K562 (cell line): ENCODE measurements at regions not wholly inside any gene's neighbourhood (a gene's known extent, or its start where the extent isn't known, plus 50 kb on each side); places are given as distances from the start of the nearest gene placed in this dataset.

ENCODE experiments used
- CTCF ChIP-seq, 3 experiments: IDR thresholded peaks in 2 of 3; conservative IDR thresholded peaks in 1 of 3; 2 replicates each; pipeline ENCODE4 v1.5.1; 2011 to 2012; ENCODE audit warnings: low read length in 3 of 3, mild to moderate bottlenecking in 3 of 3, control low read depth in 2 of 3, improper control_type of control experiment in 1 of 3, inconsistent platforms in 1 of 3, low read depth in 1 of 3, mixed read lengths in 1 of 3, moderate library complexity in 1 of 3; ENCODE audit not compliant: insufficient read depth in 2 of 3
- HMGXB4 ChIP-seq: sonication (generic); formaldehyde crosslinking; IDR thresholded peaks from 2 replicates; pipeline ENCODE4 v1.8.1; 2023; ENCODE audit warnings: mild to moderate bottlenecking, missing genetic modification reagents
- JUN ChIP-seq, 2 experiments: sonication (generic) in 1 of 2; formaldehyde crosslinking in 1 of 2; IDR thresholded peaks; 2 replicates each; pipeline versions ENCODE4 v1.6.1 to v1.8.0; 2012 to 2022; ENCODE audit warnings: borderline replicate concordance in 2 of 2, mild to moderate bottlenecking in 2 of 2, improper control_type of control experiment in 1 of 2, low read depth in 1 of 2, low read length in 1 of 2, missing genetic modification reagents in 1 of 2
- MCM5 ChIP-seq: fragments of 450-650 bp; IDR thresholded peaks from 2 replicates; pipeline ENCODE4 v1.6.1; 2016; ENCODE audit warnings: low read depth
- MNT ChIP-seq, 2 experiments: fragments of 450-650 bp; conservative IDR thresholded peaks; 2 replicates each; pipeline ENCODE4 v1.6.1; 2017; ENCODE audit warnings: mild to moderate bottlenecking in 2 of 2, moderate library complexity in 2 of 2
- POLR3A ChIP-seq: IDR thresholded peaks from 2 replicates; pipeline ENCODE4 v1.6.1; 2011; ENCODE audit warnings: borderline replicate concordance, mild to moderate bottlenecking, moderate library complexity; ENCODE audit not compliant: insufficient read length, insufficient read depth; ENCODE audit errors: extremely low read depth
- RNF219 ChIP-seq: fragments of 250-450 bp; sonication (Bioruptor Pico); IDR thresholded peaks from 2 replicates; pipeline ENCODE4 v1.5.0; 2022; ENCODE audit warnings: mild to moderate bottlenecking
- SIN3A ChIP-seq, 2 experiments: fragments of 150-350 bp in 1 of 2; IDR thresholded peaks; 2 replicates each; pipeline ENCODE4 v1.6.1; 2011 to 2016; ENCODE audit warnings: borderline replicate concordance in 2 of 2, low read depth in 2 of 2, low read length in 2 of 2, mild to moderate bottlenecking in 2 of 2, moderate library complexity in 2 of 2; ENCODE audit not compliant: control insufficient read depth in 1 of 2
- SREBF1 ChIP-seq: fragments of 150-350 bp; IDR thresholded peaks from 2 replicates; pipeline ENCODE4 v1.6.1; 2014; ENCODE audit warnings: antibody characterized with exemption, low read depth, low read length, borderline replicate concordance
- ZBTB1 ChIP-seq: sonication (generic); formaldehyde crosslinking; IDR thresholded peaks from 2 replicates; pipeline ENCODE4 v1.8.1; 2023; ENCODE audit warnings: missing genetic modification reagents, low read depth, mild to moderate bottlenecking, borderline replicate concordance
- ZBTB2 ChIP-seq: fragments of 450-650 bp; IDR thresholded peaks from 2 replicates; pipeline ENCODE4 v1.6.1; 2016; ENCODE audit warnings: antibody characterized with exemption
- ZNF217 ChIP-seq: sonication (generic); formaldehyde crosslinking; IDR thresholded peaks from 2 replicates; pipeline ENCODE4 v1.8.0; 2022; ENCODE audit warnings: mild to moderate bottlenecking, missing genetic modification reagents
- ZNF224 ChIP-seq: sonication (generic); formaldehyde crosslinking; IDR thresholded peaks from 2 replicates; pipeline ENCODE4 v1.8.0; 2022; ENCODE audit warnings: mild to moderate bottlenecking, missing genetic modification reagents
- ZNF407 ChIP-seq: fragments of 450-650 bp; IDR thresholded peaks from 2 replicates; pipeline ENCODE4 v1.6.1; 2016; ENCODE audit warnings: low read depth

- TF ChIP-seq MCM5 (no peak), JUN (IDR thresholded peaks at IDR 0.05; ENCODE audit: borderline replicate concordance, low read depth, low read length) (no peak), JUN (CRISPR knock-in tag; IDR thresholded peaks at IDR 0.05; ENCODE audit: borderline replicate concordance) (no peak), ZBTB2 (no peak), MNT (conservative IDR thresholded peaks at IDR 0.05) (no peak), ZNF407 (no peak), POLR3A (no peak), ZNF217 (CRISPR knock-in tag) (no peak), CTCF (IDR thresholded peaks at IDR 0.05 in 2 of 3, conservative IDR thresholded peaks at IDR 0.05 in 1 of 3; ENCODE audit: insufficient read depth in 2 of 3, low read depth in 1 of 3, low read length in 3 of 3) (no peak), ZBTB1 (no peak), ZNF224 (no peak), SREBF1 (no peak), SIN3A (IDR thresholded peaks at IDR 0.05; ENCODE audit: borderline replicate concordance in 2 of 2, control insufficient read depth in 1 of 2, low read depth in 2 of 2, low read length in 2 of 2) (no peak), RNF219 (CRISPR knock-in tag) (no peak), HMGXB4 (no peak)
Observed at GRCh38 chr1:29808141-29808995, 572.0 kb downstream of the PTPRU start.
